ENCODE measurements at regions not wholly inside any gene's neighbourhood (a gene's known extent, or its start where the extent isn't known, plus 50 kb on each side); places are given as distances from the start of the nearest gene placed in this dataset.

DNA sequence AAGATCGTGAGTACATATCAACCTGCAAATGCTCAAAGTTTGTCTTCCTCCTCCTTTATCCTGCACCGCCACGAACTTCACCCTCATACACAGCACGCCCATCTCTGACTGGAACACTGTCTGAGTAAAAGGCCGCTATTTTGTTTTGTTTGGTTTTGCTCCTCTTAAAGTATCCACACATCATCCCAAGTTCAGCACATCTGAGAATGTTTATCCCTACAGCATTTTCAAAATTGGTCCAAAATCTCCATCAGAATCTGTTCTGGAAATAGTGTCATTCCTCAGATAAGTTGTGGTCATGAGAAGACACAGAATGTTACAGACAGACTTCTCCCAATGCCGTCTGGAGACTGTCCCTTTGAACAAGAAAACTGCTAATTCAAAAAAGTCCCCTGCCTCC is 251.6 kb upstream of the ARID1B start:
- Histone ChIP-seq H3K36me3 (no peaks in the 10 kb centered on the region), H3K27me3 (no peaks in the 10 kb centered on the region), H3K4me3 (no peak overlapping the region), H3K27ac (no peak overlapping the region), H3K9me3 (no peaks in the 10 kb centered on the region), H3K4me1 (no peaks in the 10 kb centered on the region)
- DNase-seq: no peak
- intact Hi-C loops (cut with DNase I; ENCODE audit: low total_unique reads) (no loop called here), in situ Hi-C loops (cut with MboI; ENCODE audit: low pct_ligation_motif_present in 1 of 4, low pct_unique_long_range_greater_than_20kb in 1 of 4, low sequenced_read_pairs in 3 of 4) (no loop called here)
- TF ChIP-seq POLR2AphosphoS5 (IDR thresholded peaks at IDR 0.05) (no peak), POLR2A (IDR thresholded peaks at IDR 0.05) (no peak), EP300 (IDR thresholded peaks at IDR 0.05; ENCODE audit: low read depth) (no peak)
- TF ChIP-seq, protein P1, sequence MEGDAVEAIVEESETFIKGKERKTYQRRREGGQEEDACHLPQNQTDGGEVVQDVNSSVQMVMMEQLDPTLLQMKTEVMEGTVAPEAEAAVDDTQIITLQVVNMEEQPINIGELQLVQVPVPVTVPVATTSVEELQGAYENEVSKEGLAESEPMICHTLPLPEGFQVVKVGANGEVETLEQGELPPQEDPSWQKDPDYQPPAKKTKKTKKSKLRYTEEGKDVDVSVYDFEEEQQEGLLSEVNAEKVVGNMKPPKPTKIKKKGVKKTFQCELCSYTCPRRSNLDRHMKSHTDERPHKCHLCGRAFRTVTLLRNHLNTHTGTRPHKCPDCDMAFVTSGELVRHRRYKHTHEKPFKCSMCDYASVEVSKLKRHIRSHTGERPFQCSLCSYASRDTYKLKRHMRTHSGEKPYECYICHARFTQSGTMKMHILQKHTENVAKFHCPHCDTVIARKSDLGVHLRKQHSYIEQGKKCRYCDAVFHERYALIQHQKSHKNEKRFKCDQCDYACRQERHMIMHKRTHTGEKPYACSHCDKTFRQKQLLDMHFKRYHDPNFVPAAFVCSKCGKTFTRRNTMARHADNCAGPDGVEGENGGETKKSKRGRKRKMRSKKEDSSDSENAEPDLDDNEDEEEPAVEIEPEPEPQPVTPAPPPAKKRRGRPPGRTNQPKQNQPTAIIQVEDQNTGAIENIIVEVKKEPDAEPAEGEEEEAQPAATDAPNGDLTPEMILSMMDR (IDR thresholded peaks at IDR 0.05): no peak
- WGBS, 2 donors (ENCODE audit: low coverage in 1 of 2): 57 to 71% methylated on average over 5 to 6 of the region's 6 CpGs

DNA sequence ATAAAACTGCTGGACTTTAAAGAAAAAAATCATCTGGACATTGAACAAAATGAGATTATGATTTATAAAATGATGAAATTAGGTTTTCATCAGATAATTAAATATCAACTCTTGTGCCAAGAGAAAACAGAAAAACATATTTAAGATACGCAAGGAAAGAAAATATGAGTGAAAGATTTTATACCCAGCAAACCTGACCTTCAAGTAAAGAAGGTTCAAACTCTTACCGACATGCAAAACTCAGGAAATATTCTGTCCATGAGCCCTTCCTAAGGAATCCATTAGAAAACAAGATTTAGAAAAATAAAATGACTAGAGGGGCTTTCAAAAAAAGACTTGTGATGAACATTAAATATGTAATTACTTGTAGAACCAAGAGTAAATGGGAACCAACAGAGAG is 257.2 kb upstream of the ARID1B start:
- H3K9me3 ChIP-seq: peaks cover 0 to 9% of the 10 kb centered on the region in 2 donors
- H3K4me1 ChIP-seq: no peaks in the 10 kb centered on the region
- no peak overlapping the region for H3K27ac ChIP-seq
- H3K36me3 ChIP-seq: no peaks in the 10 kb centered on the region
- no peak for TF ChIP-seq EP300 (IDR thresholded peaks at IDR 0.05; ENCODE audit: low read depth)
- TF ChIP-seq, protein P1 (IDR thresholded peaks at IDR 0.05): no peak
- TF ChIP-seq POLR2A (IDR thresholded peaks at IDR 0.05): no peak
- no peak for TF ChIP-seq POLR2AphosphoS5 (IDR thresholded peaks at IDR 0.05)
- in situ Hi-C loops (cut with MboI; ENCODE audit: low pct_ligation_motif_present in 1 of 4, low pct_unique_long_range_greater_than_20kb in 1 of 4, low sequenced_read_pairs in 3 of 4) (no loop called here), intact Hi-C loops (cut with DNase I; ENCODE audit: low total_unique reads) (no loop called here)
- H3K4me3 ChIP-seq: no peak overlapping the region
- H3K27me3 ChIP-seq: no peaks in the 10 kb centered on the region
- WGBS, 2 donors (ENCODE audit: low coverage in 1 of 2): 80 to 95% methylated on average over 2 of the region's 2 CpGs
- DNase-seq: no peak

GRCh38 chr6:156517088-156517487 is 260.1 kb upstream of the ARID1B start:
- no peaks in the 10 kb centered on the region for H3K36me3 ChIP-seq
- in situ Hi-C loops (cut with MboI; ENCODE audit: low pct_ligation_motif_present in 1 of 4, low pct_unique_long_range_greater_than_20kb in 1 of 4, low sequenced_read_pairs in 3 of 4) (no loop called here), intact Hi-C loops (cut with DNase I; ENCODE audit: low total_unique reads) (no loop called here)
- TF ChIP-seq, protein P1 (IDR thresholded peaks at IDR 0.05): no peak
- TF ChIP-seq EP300 (IDR thresholded peaks at IDR 0.05; ENCODE audit: low read depth) (no peak), POLR2A (IDR thresholded peaks at IDR 0.05) (no peak), POLR2AphosphoS5 (IDR thresholded peaks at IDR 0.05) (no peak)
- H3K27ac ChIP-seq: no peak overlapping the region
- H3K27me3 ChIP-seq: no peaks in the 10 kb centered on the region
- no peak for DNase-seq
- 40 to 56% methylated on average over 3 to 6 of the region's 6 CpGs for WGBS, 2 donors (ENCODE audit: low coverage in 1 of 2)
- peaks cover 0 to 9% of the 10 kb centered on the region in 2 donors for H3K9me3 ChIP-seq
- H3K4me3 ChIP-seq: no peak overlapping the region
- H3K4me1 ChIP-seq: no peaks in the 10 kb centered on the region

- intact Hi-C loops (cut with DNase I; ENCODE audit: low total_unique reads): no loop called here
- Histone ChIP-seq H3K36me3 (no peaks in the 10 kb centered on the region), H3K27me3 (no peaks in the 10 kb centered on the region), H3K4me1 (no peaks in the 10 kb centered on the region), H3K9me3 (peaks cover 0 to 7% of the 10 kb centered on the region in 2 donors), H3K27ac (no peak overlapping the region), H3K4me3 (no peak overlapping the region)
- in situ Hi-C loops (cut with MboI; ENCODE audit: low pct_ligation_motif_present in 1 of 4, low pct_unique_long_range_greater_than_20kb in 1 of 4, low sequenced_read_pairs in 3 of 4): no loop called here
- TF ChIP-seq, protein P1 (IDR thresholded peaks at IDR 0.05): no peak
- TF ChIP-seq POLR2A (IDR thresholded peaks at IDR 0.05) (no peak), EP300 (IDR thresholded peaks at IDR 0.05; ENCODE audit: low read depth) (no peak), POLR2AphosphoS5 (IDR thresholded peaks at IDR 0.05) (no peak)
- no peak for DNase-seq
- WGBS, 2 donors (ENCODE audit: low coverage in 1 of 2): 63 to 66% methylated on average over 3 to 4 of the region's 4 CpGs
Measured at GRCh38 chr6:156515242-156515641, 261.9 kb upstream of the ARID1B start.
